ENCODE measurements at regions not wholly inside any gene's neighbourhood (a gene's known extent, or its start where the extent isn't known, plus 50 kb on each side); places are given as distances from the start of the nearest gene placed in this dataset.

DNA sequence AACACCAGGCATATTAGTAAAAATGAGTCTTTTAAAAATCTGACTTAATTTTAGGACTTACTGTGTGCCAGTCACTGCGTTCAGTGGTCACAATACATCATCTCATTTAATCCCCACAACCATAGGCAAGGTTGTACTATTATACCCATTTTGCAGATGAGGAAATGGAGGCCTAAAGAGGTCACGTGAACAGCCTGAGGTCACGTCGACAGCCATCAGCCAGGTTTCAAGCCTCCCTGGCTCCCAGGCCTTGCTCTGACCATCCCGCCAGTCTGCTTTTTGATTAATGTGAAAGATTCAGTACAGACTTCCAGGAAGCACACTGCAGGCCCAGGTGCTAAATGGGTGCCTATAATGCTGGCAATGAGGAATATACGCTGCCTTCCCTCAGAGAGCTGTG lies 86.3 kb upstream of the TOX3 start:
- TF ChIP-seq, protein P1, sequence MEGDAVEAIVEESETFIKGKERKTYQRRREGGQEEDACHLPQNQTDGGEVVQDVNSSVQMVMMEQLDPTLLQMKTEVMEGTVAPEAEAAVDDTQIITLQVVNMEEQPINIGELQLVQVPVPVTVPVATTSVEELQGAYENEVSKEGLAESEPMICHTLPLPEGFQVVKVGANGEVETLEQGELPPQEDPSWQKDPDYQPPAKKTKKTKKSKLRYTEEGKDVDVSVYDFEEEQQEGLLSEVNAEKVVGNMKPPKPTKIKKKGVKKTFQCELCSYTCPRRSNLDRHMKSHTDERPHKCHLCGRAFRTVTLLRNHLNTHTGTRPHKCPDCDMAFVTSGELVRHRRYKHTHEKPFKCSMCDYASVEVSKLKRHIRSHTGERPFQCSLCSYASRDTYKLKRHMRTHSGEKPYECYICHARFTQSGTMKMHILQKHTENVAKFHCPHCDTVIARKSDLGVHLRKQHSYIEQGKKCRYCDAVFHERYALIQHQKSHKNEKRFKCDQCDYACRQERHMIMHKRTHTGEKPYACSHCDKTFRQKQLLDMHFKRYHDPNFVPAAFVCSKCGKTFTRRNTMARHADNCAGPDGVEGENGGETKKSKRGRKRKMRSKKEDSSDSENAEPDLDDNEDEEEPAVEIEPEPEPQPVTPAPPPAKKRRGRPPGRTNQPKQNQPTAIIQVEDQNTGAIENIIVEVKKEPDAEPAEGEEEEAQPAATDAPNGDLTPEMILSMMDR (conservative IDR thresholded peaks at IDR 0.05; ENCODE audit: low read length): no peak
- no peak for TF ChIP-seq EZH2phosphoT487 (IDR thresholded peaks at IDR 0.05; ENCODE audit: borderline replicate concordance)

Measured in Loucy (cell line).